Common myeloid progenitor, CD34-positive (primary cell): ENCODE measurements at regions not wholly inside any gene's neighbourhood (a gene's known extent, or its start where the extent isn't known, plus 50 kb on each side); places are given as distances from the start of the nearest gene placed in this dataset.

Experiments
- CTCF ChIA-PET: fragments of 350-600 bp; sonication (Branson Sonifier 250); formaldehyde crosslinking; loops from one replicate; lab custom pipeline; 2021; ENCODE audit warnings: antibody characterized with exemption; lab: Charles Lee
- POLR2A ChIA-PET: fragments of 350-600 bp; sonication (Branson Sonifier 250); formaldehyde crosslinking; loops from one replicate; lab custom pipeline; 2021; ENCODE audit warnings: antibody characterized with exemption; lab: Charles Lee
- DNase-seq, 3 donors: peaks; one replicate each; pipeline versions ENCODE4 v3.0.0 to v3.0.0-alpha.2; 2013
- H3K27ac ChIP-seq, 2 experiments: 1 replicate in 1 of 2; 2 replicates in 1 of 2; pipeline ENCODE4 v1.7.0; 2013; ENCODE audit warnings: inconsistent platforms in 2 of 2, low read length in 2 of 2, mild to moderate bottlenecking in 2 of 2, low read depth in 1 of 2, moderate library complexity in 1 of 2; ENCODE audit not compliant: severe bottlenecking in 2 of 2, insufficient read depth in 1 of 2, poor library complexity in 1 of 2
- H3K27me3 ChIP-seq, 5 experiments: replicated peaks in 2 of 5; 1 replicate in 3 of 5; 2 replicates in 2 of 5; pipeline versions ENCODE4 v1.6.1 to v1.7.0; 2013; ENCODE audit warnings: low read length in 4 of 5, mild to moderate bottlenecking in 2 of 5, moderate library complexity in 2 of 5, inconsistent platforms in 1 of 5; ENCODE audit not compliant: insufficient read depth in 5 of 5, control insufficient read depth in 4 of 5
- H3K36me3 ChIP-seq, 4 experiments: 1 replicate in 2 of 4; 2 replicates in 2 of 4; pipeline versions ENCODE4 v1.6.1 to v1.7.0; 2013; ENCODE audit warnings: low read length in 3 of 4, control low read depth in 1 of 4, mild to moderate bottlenecking in 1 of 4; ENCODE audit not compliant: control insufficient read depth in 4 of 4, insufficient read depth in 4 of 4
- H3K4me1 ChIP-seq, 4 experiments: 1 replicate in 3 of 4; 2 replicates in 1 of 4; pipeline versions ENCODE4 v1.6.1 to v1.7.1; 2013; ENCODE audit warnings: low read length in 3 of 4, mild to moderate bottlenecking in 3 of 4, control low read depth in 1 of 4, inconsistent platforms in 1 of 4, moderate library complexity in 1 of 4; ENCODE audit not compliant: control insufficient read depth in 4 of 4, insufficient read depth in 4 of 4; ENCODE audit errors: control extremely low read depth in 1 of 4
- H3K4me3 ChIP-seq, 7 experiments: 1 replicate in 4 of 7; 2 replicates in 3 of 7; pipeline versions ENCODE4 v1.5.1 to v1.7.0; 2013; ENCODE audit warnings: mild to moderate bottlenecking in 7 of 7, low read length in 6 of 7, moderate library complexity in 6 of 7, inconsistent platforms in 2 of 7, low read depth in 2 of 7, control low read depth in 1 of 7; ENCODE audit not compliant: insufficient read depth in 4 of 7, control insufficient read depth in 1 of 7; ENCODE audit errors: extremely low read depth in 1 of 7
- H3K9me3 ChIP-seq, 5 experiments: 1 replicate in 4 of 5; 2 replicates in 1 of 5; pipeline versions ENCODE4 v1.6.1 to v1.7.1; 2013; ENCODE audit warnings: low read length in 4 of 5, mild to moderate bottlenecking in 2 of 5, inconsistent platforms in 1 of 5, low read depth in 1 of 5, moderate library complexity in 1 of 5; ENCODE audit not compliant: control insufficient read depth in 4 of 5, insufficient read depth in 2 of 5; ENCODE audit errors: control extremely low read depth in 1 of 5
- WGBS: methylation state at CpG from one replicate; pipeline ENCODE4 v1.1.5; 2013; ENCODE audit not compliant: insufficient coverage; 5-methylcytosine and 5-hydroxymethylcytosine counted together

DNA sequence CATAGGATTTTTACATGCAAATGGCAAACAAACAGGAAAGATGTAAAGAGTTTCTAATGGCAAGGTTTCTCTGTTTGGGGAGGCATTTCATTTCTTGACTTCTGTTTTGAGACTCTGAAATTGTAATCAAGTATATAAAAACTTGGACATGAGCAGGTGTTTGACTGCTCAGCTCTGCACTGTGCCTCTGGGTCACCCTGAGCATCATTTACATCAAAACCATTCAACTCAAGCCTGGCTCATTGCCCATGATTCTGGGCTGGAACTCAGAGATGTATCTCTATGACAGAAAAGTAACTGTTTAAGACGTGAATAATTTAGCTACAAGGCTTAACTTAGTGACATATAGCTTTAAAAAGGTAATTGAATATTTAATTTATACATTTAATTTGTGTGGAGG lies 1402.4 kb upstream of the NUDT12 start:
- WGBS = no CpG with 5 or more reads among the region's 1 CpG
- no peak for DNase-seq
- H3K27ac ChIP-seq = no peak overlapping the region
- no peaks in the 10 kb centered on the region for H3K36me3 ChIP-seq
- H3K4me1 ChIP-seq = no peaks in the 10 kb centered on the region
- ChIA-PET CTCF (no interaction called here), POLR2A (no interaction called here)
- H3K4me3 ChIP-seq = no peak overlapping the region
- H3K9me3 ChIP-seq = no peaks in the 10 kb centered on the region
- H3K27me3 ChIP-seq = no peaks in the 10 kb centered on the region

GRCh38 chr5:104955479-104955878 lies 1392.9 kb upstream of the NUDT12 start:
- no peaks in the 10 kb centered on the region for H3K4me1 ChIP-seq
- H3K27me3 ChIP-seq = no peaks in the 10 kb centered on the region
- ChIA-PET CTCF (no interaction called here), POLR2A (no interaction called here)
- H3K4me3 ChIP-seq = no peak overlapping the region
- peaks cover 0 to 4% (median 0%) of the 10 kb centered on the region in 5 experiments for H3K9me3 ChIP-seq
- H3K36me3 ChIP-seq = no peaks in the 10 kb centered on the region
- H3K27ac ChIP-seq = no peak overlapping the region
- WGBS = 100% methylated on average over 1 of the region's 2 CpGs
- DNase-seq = no peak

- no peak overlapping the region for H3K4me3 ChIP-seq
- no peaks in the 10 kb centered on the region for H3K27me3 ChIP-seq
- POLR2A ChIA-PET = no interaction called here
- WGBS = 100% methylated on average over 1 of the region's 1 CpG
- no peaks in the 10 kb centered on the region for H3K36me3 ChIP-seq
- H3K27ac ChIP-seq = no peak overlapping the region
- no peaks in the 10 kb centered on the region for H3K4me1 ChIP-seq
- no peak for DNase-seq
- peaks cover 0 to 4% (median 0%) of the 10 kb centered on the region in 5 experiments for H3K9me3 ChIP-seq
- CTCF ChIA-PET = no interaction called here
These were observed 1390.3 kb upstream of the NUDT12 start for GRCh38 chr5:104952876-104953275.

DNA sequence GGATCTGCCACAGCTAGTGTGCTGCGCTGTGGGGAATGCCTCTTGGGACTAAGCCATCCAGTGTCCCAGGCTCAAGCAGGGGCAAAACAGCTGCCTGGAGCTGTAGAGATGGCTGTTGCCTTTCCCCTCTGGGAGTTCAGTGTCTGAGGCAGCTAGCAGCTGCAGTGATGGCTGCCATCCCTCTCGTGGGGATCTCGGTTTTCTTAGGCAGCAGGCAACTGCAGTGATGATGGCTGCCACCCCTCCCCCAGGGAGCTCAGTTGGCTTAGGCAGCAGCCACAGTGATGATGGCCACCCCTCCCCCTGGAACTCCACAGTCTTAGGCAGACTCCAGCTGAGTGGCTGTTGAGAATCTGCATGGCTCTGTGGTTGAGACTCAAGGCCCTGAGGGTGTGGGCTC lies 1389.2 kb upstream of the NUDT12 start:
- WGBS = 93% methylated on average over 3 of the region's 3 CpGs
- CTCF ChIA-PET = no interaction called here

DNA sequence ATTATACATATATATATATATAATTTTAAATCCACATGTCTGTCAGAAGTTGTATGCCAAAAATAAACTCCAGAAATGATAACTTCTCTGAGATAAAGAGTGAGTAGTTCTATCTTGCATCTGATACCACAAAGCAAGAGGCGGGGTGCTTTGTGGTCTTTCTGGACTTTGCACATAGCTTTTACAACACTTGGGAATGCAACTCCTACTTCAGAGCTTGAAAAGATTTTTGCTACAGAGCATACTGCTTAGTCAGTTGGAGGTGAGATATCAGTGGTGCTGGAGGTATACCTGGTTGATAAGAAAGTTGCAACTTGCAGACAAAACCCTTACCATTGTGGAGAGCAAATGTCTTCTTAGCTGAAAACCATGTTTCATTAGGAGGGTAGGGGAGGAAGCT lies 1384.5 kb upstream of the NUDT12 start:
- H3K27me3 ChIP-seq = no peaks in the 10 kb centered on the region
- WGBS = 100% methylated on average over 1 of the region's 1 CpG
- ChIA-PET POLR2A (no interaction called here), CTCF (no interaction called here)
- no peaks in the 10 kb centered on the region for H3K36me3 ChIP-seq
- no peak overlapping the region for H3K4me3 ChIP-seq
- H3K27ac ChIP-seq = no peak overlapping the region
- H3K9me3 ChIP-seq = no peaks in the 10 kb centered on the region
- DNase-seq = no peak
- no peaks in the 10 kb centered on the region for H3K4me1 ChIP-seq

More for the DNA sequence above, 1389.2 kb upstream of the NUDT12 start:
- Histone ChIP-seq H3K36me3 (no peaks in the 10 kb centered on the region), H3K27ac (no peak overlapping the region), H3K4me3 (no peak overlapping the region), H3K9me3 (no peaks in the 10 kb centered on the region), H3K4me1 (no peaks in the 10 kb centered on the region), H3K27me3 (no peaks in the 10 kb centered on the region)
- POLR2A ChIA-PET = no interaction called here
- no peak for DNase-seq

DNA sequence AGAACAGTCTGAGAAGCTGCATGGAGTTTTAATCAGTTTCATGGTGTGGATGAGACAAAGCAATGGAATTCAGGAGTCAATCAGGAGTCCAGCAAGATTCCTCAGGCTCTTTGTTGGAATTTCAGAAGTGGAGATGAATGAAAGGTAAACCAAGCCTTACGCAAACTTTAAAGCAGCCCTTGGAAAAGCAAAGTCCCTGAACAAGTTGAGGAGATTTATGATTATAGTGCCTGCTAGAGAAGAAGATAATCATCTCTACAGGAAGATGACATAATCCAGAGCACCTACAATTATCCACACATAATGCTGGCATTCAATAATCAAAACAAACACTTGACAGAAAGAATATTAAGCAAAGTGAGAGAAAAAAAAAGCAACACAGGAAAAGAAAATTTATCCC lies 1380.1 kb upstream of the NUDT12 start:
- POLR2A ChIA-PET = no interaction called here
- H3K9me3 ChIP-seq = no peaks in the 10 kb centered on the region
- no peak overlapping the region for H3K27ac ChIP-seq
- H3K36me3 ChIP-seq = no peaks in the 10 kb centered on the region
- DNase-seq = no peak
- H3K27me3 ChIP-seq = no peaks in the 10 kb centered on the region
- no peak overlapping the region for H3K4me3 ChIP-seq
- WGBS = no CpG with 5 or more reads among the region's 1 CpG
- CTCF ChIA-PET = no interaction called here
- H3K4me1 ChIP-seq = no peaks in the 10 kb centered on the region

DNA sequence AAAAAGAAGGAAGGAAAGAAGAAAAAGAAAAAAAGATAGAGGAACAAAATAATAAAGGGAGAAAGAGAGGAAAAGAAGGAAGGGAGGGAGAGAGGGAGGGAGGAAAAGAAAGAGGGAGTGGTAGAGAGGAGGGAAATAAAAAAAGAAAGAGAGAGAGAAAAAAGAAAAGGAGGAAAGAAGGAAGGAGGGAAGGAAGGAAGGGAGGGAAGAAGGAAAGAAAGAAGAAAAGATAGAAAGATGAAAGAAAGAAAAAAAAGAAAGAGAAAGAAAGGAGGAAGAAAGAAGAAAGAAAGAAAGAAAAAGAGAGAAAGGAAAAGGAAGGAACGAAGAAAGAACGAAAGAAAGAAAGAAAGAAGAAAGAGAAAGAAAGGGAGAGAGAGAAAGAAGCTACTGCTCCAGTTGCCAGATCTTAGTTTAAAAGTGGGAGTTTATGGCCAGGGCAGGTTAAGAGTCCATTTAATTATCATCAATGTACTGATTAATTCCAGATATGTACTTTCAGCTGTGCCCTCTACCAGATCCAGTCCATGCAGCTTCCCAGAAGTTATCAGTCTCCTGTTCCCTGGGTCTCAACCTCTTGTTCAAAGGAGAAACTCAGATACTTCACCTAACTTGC lies 1378.5 kb upstream of the NUDT12 start:
- no peaks in the 10 kb centered on the region for H3K27me3 ChIP-seq
- no peaks in the 10 kb centered on the region for H3K9me3 ChIP-seq
- ChIA-PET POLR2A (no interaction called here), CTCF (no interaction called here)
- no peak overlapping the region for H3K27ac ChIP-seq
- no peaks in the 10 kb centered on the region for H3K4me1 ChIP-seq
- no peaks in the 10 kb centered on the region for H3K36me3 ChIP-seq
- no peak overlapping the region for H3K4me3 ChIP-seq
- WGBS = 94% methylated on average over 2 of the region's 2 CpGs
- no peak for DNase-seq
